ENCODE measurements at regions not wholly inside any gene's neighbourhood (a gene's known extent, or its start where the extent isn't known, plus 50 kb on each side); places are given as distances from the start of the nearest gene placed in this dataset.

DNA sequence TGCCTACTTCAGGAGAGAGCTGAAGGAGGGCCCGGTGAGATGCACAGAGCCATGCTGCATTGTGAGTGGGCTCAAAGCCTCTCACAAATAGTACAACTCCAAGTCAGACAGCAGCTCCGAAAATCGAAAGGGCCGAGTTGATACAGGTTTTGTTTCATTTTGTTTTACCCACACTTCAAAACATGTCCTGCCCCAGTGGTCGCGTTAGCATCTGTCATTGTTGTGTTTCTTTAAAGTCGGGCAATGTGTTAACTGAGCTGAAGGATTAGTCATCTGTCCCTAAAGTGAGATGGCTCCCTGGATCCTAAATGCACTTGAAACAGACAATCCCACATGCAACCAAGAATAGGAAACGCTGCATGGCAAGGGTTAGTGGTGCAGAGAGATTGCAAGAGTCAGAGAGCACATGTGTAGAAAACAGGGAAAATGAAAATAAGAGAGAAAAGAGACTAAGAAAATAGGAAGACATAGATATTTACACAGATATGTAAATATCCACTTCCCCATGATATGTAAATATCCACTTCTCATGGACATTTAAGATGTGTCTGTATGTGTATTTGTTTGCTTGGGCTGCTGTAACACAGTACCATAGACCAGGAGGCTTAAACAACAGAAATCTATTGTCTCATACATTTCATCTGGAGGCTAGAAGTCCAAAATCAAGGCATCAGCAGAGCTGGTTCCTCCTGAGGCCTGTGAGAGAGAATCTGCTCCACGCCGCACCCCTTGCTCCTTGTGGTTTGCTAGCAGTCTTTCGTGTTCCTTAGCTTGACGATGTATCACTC, 131.4 kb upstream of the RAB4A start:
- Histone ChIP-seq H3K9me2 (ENCODE audit: insufficient read depth) (peaks cover 4% of the 10 kb centered on the region; the same call in 1 of the 2 replicates), H4K20me1 (replicated peaks; ENCODE audit: insufficient read depth) (no peaks in the 10 kb centered on the region), H3K27me3 (ENCODE audit: insufficient read depth) (no peaks in the 10 kb centered on the region), H3K27ac (ENCODE audit: low read depth) (no peak overlapping the region), H2AFZ (no peak overlapping the region; the same call in 1 of the 2 replicates), H3K4me3 (no peak overlapping the region), H3K36me3 (ENCODE audit: insufficient read depth) (peaks cover 5% of the 10 kb centered on the region; the same call in 1 of the 2 replicates), H3K4me1 (ENCODE audit: insufficient read depth) (no peaks in the 10 kb centered on the region), H3F3A (replicated peaks; ENCODE audit: low read depth) (no peaks in the 10 kb centered on the region), H3K4me2 (no peak overlapping the region), H3K79me2 (replicated peaks; ENCODE audit: insufficient read depth) (no peaks in the 10 kb centered on the region)
- no peak for TF ChIP-seq CTCF (conservative IDR thresholded peaks at IDR 0.05; ENCODE audit: low read depth in 2 of 2)
- no peak for TF ChIP-seq EZH2 (IDR thresholded peaks at IDR 0.05; ENCODE audit: low read depth, unreplicated experiment)
- Mint-ChIP-seq H3K27me3 (ENCODE audit: insufficient read depth, low read depth, poor library complexity) (peaks cover 4% of the 10 kb centered on the region), H3K27ac (no peak overlapping the region), H3K9me3 (peaks cover 20% of the 10 kb centered on the region), H3K36me3 (ENCODE audit: low read depth) (peaks cover 15% of the 10 kb centered on the region; the same call in 2 of the 3 replicates), H3K4me1 (peaks cover 3% of the 10 kb centered on the region; the same call in 1 of the 3 replicates), H3K4me3 (no peak overlapping the region)
- no peak for DNase-seq (ENCODE audit: low spot score)
- no peak for ATAC-seq

GRCh38 chr1:229140119-229140396, 130.9 kb upstream of the RAB4A start:
- Histone ChIP-seq H2AFZ (no peak overlapping the region), H3K4me1 (ENCODE audit: insufficient read depth) (no peaks in the 10 kb centered on the region), H3K4me2 (no peak overlapping the region), H3K79me2 (replicated peaks; ENCODE audit: insufficient read depth) (no peaks in the 10 kb centered on the region), H3K4me3 (no peak overlapping the region), H3K27ac (ENCODE audit: low read depth) (no peak overlapping the region), H3F3A (replicated peaks; ENCODE audit: low read depth) (no peaks in the 10 kb centered on the region), H3K27me3 (ENCODE audit: insufficient read depth) (no peaks in the 10 kb centered on the region), H4K20me1 (replicated peaks; ENCODE audit: insufficient read depth) (no peaks in the 10 kb centered on the region), H3K36me3 (ENCODE audit: insufficient read depth) (peaks cover 4% of the 10 kb centered on the region; the same call in 1 of the 2 replicates), H3K9me2 (ENCODE audit: insufficient read depth) (peaks cover 5% of the 10 kb centered on the region; the same call in 1 of the 2 replicates)
- H3K27ac Mint-ChIP-seq = no peak overlapping the region
- H3K4me3 Mint-ChIP-seq = no peak overlapping the region
- peaks cover 4% of the 10 kb centered on the region for H3K27me3 Mint-ChIP-seq (ENCODE audit: insufficient read depth, low read depth, poor library complexity)
- peaks cover 15% of the 10 kb centered on the region for H3K9me3 Mint-ChIP-seq
- peaks cover 10% of the 10 kb centered on the region; the same call in 1 of the 3 replicates for H3K36me3 Mint-ChIP-seq (ENCODE audit: low read depth)
- DNase-seq (ENCODE audit: low spot score) = no peak
- TF ChIP-seq CREB1 (CRISPR knock-in tag; IDR thresholded peaks at IDR 0.05; ENCODE audit: low read depth) = no peak
- no peak for TF ChIP-seq ZNF114 (CRISPR knock-in tag; IDR thresholded peaks at IDR 0.05)
- no peak for TF ChIP-seq JUNB (IDR thresholded peaks at IDR 0.05; ENCODE audit: unreplicated experiment)
- no peak for TF ChIP-seq ZNF331 (CRISPR knock-in tag; IDR thresholded peaks at IDR 0.05; ENCODE audit: low read depth)
- no peak for TF ChIP-seq POLR2AphosphoS5 (IDR thresholded peaks at IDR 0.05; ENCODE audit: low read depth)
- TF ChIP-seq, protein P1, sequence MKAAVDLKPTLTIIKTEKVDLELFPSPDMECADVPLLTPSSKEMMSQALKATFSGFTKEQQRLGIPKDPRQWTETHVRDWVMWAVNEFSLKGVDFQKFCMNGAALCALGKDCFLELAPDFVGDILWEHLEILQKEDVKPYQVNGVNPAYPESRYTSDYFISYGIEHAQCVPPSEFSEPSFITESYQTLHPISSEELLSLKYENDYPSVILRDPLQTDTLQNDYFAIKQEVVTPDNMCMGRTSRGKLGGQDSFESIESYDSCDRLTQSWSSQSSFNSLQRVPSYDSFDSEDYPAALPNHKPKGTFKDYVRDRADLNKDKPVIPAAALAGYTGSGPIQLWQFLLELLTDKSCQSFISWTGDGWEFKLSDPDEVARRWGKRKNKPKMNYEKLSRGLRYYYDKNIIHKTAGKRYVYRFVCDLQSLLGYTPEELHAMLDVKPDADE (IDR thresholded peaks at IDR 0.05) = no peak
- no peak for TF ChIP-seq NANOG (IDR thresholded peaks at IDR 0.05; ENCODE audit: borderline replicate concordance)
- TF ChIP-seq, protein P2, sequence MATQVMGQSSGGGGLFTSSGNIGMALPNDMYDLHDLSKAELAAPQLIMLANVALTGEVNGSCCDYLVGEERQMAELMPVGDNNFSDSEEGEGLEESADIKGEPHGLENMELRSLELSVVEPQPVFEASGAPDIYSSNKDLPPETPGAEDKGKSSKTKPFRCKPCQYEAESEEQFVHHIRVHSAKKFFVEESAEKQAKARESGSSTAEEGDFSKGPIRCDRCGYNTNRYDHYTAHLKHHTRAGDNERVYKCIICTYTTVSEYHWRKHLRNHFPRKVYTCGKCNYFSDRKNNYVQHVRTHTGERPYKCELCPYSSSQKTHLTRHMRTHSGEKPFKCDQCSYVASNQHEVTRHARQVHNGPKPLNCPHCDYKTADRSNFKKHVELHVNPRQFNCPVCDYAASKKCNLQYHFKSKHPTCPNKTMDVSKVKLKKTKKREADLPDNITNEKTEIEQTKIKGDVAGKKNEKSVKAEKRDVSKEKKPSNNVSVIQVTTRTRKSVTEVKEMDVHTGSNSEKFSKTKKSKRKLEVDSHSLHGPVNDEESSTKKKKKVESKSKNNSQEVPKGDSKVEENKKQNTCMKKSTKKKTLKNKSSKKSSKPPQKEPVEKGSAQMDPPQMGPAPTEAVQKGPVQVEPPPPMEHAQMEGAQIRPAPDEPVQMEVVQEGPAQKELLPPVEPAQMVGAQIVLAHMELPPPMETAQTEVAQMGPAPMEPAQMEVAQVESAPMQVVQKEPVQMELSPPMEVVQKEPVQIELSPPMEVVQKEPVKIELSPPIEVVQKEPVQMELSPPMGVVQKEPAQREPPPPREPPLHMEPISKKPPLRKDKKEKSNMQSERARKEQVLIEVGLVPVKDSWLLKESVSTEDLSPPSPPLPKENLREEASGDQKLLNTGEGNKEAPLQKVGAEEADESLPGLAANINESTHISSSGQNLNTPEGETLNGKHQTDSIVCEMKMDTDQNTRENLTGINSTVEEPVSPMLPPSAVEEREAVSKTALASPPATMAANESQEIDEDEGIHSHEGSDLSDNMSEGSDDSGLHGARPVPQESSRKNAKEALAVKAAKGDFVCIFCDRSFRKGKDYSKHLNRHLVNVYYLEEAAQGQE (IDR thresholded peaks at IDR 0.05; ENCODE audit: unreplicated experiment) = no peak
- TF ChIP-seq CTCF (conservative IDR thresholded peaks at IDR 0.05; ENCODE audit: low read depth in 2 of 2) = no peak
- H3K4me1 Mint-ChIP-seq = peaks cover 3% of the 10 kb centered on the region; the same call in 1 of the 3 replicates
- no peak for ATAC-seq

Data from GM23338 (cell line).